ENCODE measurements at regions not wholly inside any gene's neighbourhood (a gene's known extent, or its start where the extent isn't known, plus 50 kb on each side); places are given as distances from the start of the nearest gene placed in this dataset.
A peak's percentile ranks its signal among the peaks of the same experiment; 100 is the strongest.

DNA sequence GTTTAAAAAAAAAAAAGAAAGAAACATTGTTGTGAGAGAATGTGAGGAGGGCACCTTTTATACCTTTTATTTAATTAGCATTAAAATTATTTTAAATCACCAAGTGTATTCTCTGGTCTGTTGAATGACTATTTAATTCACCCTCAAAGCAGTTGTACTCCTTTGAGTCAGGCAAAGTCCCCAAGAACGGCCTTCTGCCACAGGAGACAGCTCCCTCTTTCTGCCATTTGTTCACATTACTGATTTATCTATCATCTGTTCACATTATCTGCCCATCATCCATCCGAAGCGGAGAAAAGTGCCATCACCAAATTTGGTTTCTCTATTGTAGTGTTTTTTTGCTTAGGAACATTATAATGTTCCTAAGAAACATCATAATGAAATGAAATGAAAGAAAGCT is 240.7 kb upstream of the DPP10 start:
- no peaks in the 10 kb centered on the region for H3K27me3 ChIP-seq (ENCODE audit: control insufficient read depth in 4 of 4, insufficient read depth in 4 of 4, low read length in 3 of 4)
- H3K9me3 ChIP-seq (ENCODE audit: control insufficient read depth in 4 of 4, low read length in 3 of 4): peaks cover 0 to 3% (median 0%) of the 10 kb centered on the region in 4 donors
- no peak for DNase-seq (ENCODE audit: low spot score)
- no peaks in the 10 kb centered on the region for H3K4me1 ChIP-seq (ENCODE audit: control insufficient read depth in 4 of 4, insufficient read depth in 4 of 4, low read length in 3 of 4)
- no peak for TF ChIP-seq TAF1 (conservative IDR thresholded peaks at IDR 0.05)
- no peak for TF ChIP-seq REST (IDR thresholded peaks at IDR 0.05)
- TF ChIP-seq ZBTB33 (IDR thresholded peaks at IDR 0.05): no peak
- no peak for TF ChIP-seq HNF4G (IDR thresholded peaks at IDR 0.05)
- no peak for TF ChIP-seq GABPA (IDR thresholded peaks at IDR 0.05 in 1 of 2, conservative IDR thresholded peaks at IDR 0.05 in 1 of 2)
- no peak for TF ChIP-seq EGR1 (IDR thresholded peaks at IDR 0.05; ENCODE audit: low read depth in 2 of 2)
- TF ChIP-seq HNF4A (conservative IDR thresholded peaks at IDR 0.05): no peak
- no peak for TF ChIP-seq MAX (IDR thresholded peaks at IDR 0.05)
- TF ChIP-seq YY1 (IDR thresholded peaks at IDR 0.05): no peak
- TF ChIP-seq JUND (IDR thresholded peaks at IDR 0.05): no peak
- no peak for TF ChIP-seq RXRA (IDR thresholded peaks at IDR 0.05)
- TF ChIP-seq FOXA1 (IDR thresholded peaks at IDR 0.05): no peak
- TF ChIP-seq NR2F2 (IDR thresholded peaks at IDR 0.05): no peak
- TF ChIP-seq SP1 (IDR thresholded peaks at IDR 0.05): no peak
- TF ChIP-seq FOXA2 (IDR thresholded peaks at IDR 0.05): no peak
- peak; percentile 70 to 71 for TF ChIP-seq RAD21 (IDR thresholded peaks at IDR 0.05)
- TF ChIP-seq ATF3 (IDR thresholded peaks at IDR 0.05): no peak
- TF ChIP-seq, protein P1, sequence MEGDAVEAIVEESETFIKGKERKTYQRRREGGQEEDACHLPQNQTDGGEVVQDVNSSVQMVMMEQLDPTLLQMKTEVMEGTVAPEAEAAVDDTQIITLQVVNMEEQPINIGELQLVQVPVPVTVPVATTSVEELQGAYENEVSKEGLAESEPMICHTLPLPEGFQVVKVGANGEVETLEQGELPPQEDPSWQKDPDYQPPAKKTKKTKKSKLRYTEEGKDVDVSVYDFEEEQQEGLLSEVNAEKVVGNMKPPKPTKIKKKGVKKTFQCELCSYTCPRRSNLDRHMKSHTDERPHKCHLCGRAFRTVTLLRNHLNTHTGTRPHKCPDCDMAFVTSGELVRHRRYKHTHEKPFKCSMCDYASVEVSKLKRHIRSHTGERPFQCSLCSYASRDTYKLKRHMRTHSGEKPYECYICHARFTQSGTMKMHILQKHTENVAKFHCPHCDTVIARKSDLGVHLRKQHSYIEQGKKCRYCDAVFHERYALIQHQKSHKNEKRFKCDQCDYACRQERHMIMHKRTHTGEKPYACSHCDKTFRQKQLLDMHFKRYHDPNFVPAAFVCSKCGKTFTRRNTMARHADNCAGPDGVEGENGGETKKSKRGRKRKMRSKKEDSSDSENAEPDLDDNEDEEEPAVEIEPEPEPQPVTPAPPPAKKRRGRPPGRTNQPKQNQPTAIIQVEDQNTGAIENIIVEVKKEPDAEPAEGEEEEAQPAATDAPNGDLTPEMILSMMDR (IDR thresholded peaks at IDR 0.05; ENCODE audit: low read depth, low read length, missing input control): peak; percentile 19
- no peaks in the 10 kb centered on the region for H3K36me3 ChIP-seq (ENCODE audit: control insufficient read depth in 4 of 4, insufficient read depth in 3 of 4, low read depth in 1 of 4, low read length in 3 of 4)
- 68% methylated on average over 3 of the region's 3 CpGs for WGBS
- H3K9ac ChIP-seq (ENCODE audit: low read depth in 1 of 2, low read length in 2 of 2): no peak overlapping the region
- no peak overlapping the region for H3K4me3 ChIP-seq (ENCODE audit: low read depth in 1 of 3, low read length in 3 of 3)
- no peak overlapping the region for H3K27ac ChIP-seq (ENCODE audit: low read depth in 1 of 2, low read length in 2 of 2)

Measured in liver (tissue), 8 donors.